Cardiac fibroblast (primary cell): ENCODE measurements at regions not wholly inside any gene's neighbourhood (a gene's known extent, or its start where the extent isn't known, plus 50 kb on each side); places are given as distances from the start of the nearest gene placed in this dataset.
"Not testable (repeated sequence)": the region's sequence is repeated elsewhere in the genome, so short reads cannot be mapped to it uniquely, and the experiment has no call there.

Experiments used
- DNase-seq, 2 donors: peaks; one replicate each; pipeline versions ENCODE4 v3.0.0 to v3.0.0-alpha.2; 2010; ENCODE audit warnings: low read depth in 2 of 2
- H3K4me3 ChIP-seq, 2 donors: replicated peaks in 1 of 2; 1 replicate in 1 of 2; 2 replicates in 1 of 2; pipeline ENCODE4 v1.5.1; 2011; ENCODE audit warnings: low read depth in 2 of 2, low read length in 2 of 2, mild to moderate bottlenecking in 2 of 2, moderate library complexity in 1 of 2
- TF ChIP-seq, protein P1 (sequence below): IDR thresholded peaks from one replicate; pipeline ENCODE4 v1.5.1; 2011; ENCODE audit warnings: low read depth, mild to moderate bottlenecking, low read length, inconsistent platforms

DNA sequence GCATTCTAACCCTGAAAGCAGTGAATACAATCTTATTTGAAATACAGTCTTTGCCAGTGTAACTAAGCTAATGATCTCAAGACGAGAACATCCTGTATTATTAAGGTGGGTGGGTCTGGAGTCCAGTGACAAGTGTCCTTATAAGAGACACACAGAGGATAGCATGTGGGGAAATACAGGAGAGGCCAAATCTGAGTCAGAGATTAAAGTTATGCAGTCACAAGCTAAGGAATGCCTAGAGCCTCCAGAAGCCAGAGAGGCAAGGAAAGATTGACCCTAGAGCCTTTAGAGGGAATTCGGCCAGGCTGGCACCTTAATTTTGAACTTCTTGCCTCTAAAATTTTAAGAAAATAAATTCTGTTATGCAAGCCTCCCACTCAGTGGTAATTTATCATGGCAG lies 87.5 kb upstream of the HGF start:
- peak in 1 of 2 donors; percentile 58 for DNase-seq
- TF ChIP-seq, protein P1, sequence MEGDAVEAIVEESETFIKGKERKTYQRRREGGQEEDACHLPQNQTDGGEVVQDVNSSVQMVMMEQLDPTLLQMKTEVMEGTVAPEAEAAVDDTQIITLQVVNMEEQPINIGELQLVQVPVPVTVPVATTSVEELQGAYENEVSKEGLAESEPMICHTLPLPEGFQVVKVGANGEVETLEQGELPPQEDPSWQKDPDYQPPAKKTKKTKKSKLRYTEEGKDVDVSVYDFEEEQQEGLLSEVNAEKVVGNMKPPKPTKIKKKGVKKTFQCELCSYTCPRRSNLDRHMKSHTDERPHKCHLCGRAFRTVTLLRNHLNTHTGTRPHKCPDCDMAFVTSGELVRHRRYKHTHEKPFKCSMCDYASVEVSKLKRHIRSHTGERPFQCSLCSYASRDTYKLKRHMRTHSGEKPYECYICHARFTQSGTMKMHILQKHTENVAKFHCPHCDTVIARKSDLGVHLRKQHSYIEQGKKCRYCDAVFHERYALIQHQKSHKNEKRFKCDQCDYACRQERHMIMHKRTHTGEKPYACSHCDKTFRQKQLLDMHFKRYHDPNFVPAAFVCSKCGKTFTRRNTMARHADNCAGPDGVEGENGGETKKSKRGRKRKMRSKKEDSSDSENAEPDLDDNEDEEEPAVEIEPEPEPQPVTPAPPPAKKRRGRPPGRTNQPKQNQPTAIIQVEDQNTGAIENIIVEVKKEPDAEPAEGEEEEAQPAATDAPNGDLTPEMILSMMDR, result no peak
- H3K4me3 ChIP-seq, result no peak overlapping the region

DNA sequence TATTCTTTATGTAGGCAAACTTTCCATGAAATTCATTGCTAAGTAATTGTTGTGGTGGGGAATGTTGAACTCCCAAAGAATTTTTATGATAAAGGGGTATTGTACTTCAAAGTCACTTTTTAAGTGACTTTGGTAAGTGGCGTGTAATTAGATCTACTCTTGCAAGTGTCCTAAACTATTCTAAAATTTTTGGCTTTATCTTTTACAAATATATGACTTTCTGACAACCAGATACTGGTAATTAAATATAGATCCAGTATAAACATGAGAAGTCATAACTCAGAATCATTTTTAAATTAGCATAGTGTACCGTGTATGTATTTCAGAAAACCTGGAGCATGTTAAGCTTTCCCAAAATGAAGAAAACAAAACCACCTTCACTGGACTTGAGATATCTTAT lies 84.7 kb upstream of the HGF start:
- no peak overlapping the region for H3K4me3 ChIP-seq
- DNase-seq, result no peak
- TF ChIP-seq, protein P1, result no peak

DNA sequence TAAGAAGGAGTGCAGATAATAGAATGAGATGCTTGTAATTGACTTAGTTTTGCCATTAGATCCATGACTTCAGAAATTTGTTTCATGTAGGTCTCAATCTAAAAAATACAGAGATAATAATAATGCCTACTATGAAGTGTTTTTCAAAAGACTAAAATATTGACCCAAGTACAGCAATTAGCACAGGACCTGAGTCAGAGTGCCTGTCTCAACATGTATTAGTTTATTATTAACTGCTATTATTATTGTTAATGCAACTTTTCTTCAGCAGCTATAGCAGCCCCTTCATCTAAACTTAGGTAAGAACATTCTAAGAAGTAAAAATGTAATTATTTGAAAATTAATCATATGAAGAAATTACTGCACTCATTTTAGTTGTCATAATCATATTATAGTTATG lies 82.9 kb upstream of the HGF start:
- TF ChIP-seq, protein P1, result no peak
- DNase-seq, result no peak
- H3K4me3 ChIP-seq, result no peak overlapping the region

- TF ChIP-seq, protein P1, result no peak
- H3K4me3 ChIP-seq, result no peak overlapping the region
- DNase-seq, result no peak
These were observed 81.6 kb upstream of the HGF start for GRCh38 chr7:81851413-81851812.

GRCh38 chr7:81846398-81846797 lies 76.6 kb upstream of the HGF start:
- TF ChIP-seq, protein P1, result no peak
- DNase-seq, result peak; percentile 68 to 86
- peak overlapping the region in 1 of 2 donors; percentile 2 for H3K4me3 ChIP-seq

- peak; percentile 63 to 64 for DNase-seq
- TF ChIP-seq, protein P1, result no peak
- peak overlapping the region in 1 of 2 donors; percentile 2 for H3K4me3 ChIP-seq
These were observed 75.9 kb upstream of the HGF start for GRCh38 chr7:81845744-81846241.

GRCh38 chr7:81843657-81844056 lies 73.8 kb upstream of the HGF start:
- DNase-seq, H3K4me3 ChIP-seq: not testable (repeated sequence)
